ENCODE measurements at regions not wholly inside any gene's neighbourhood (a gene's known extent, or its start where the extent isn't known, plus 50 kb on each side); places are given as distances from the start of the nearest gene placed in this dataset.
"Not testable (repeated sequence)": the region's sequence is repeated elsewhere in the genome, so short reads cannot be mapped to it uniquely, and the experiment has no call there.

- TF ChIP-seq CTCF (IDR thresholded peaks at IDR 0.05; ENCODE audit: low read depth, low read length), result peak; percentile 37
- H3K4me3 ChIP-seq (replicated peaks in 1 of 2; ENCODE audit: low read depth in 2 of 2, low read length in 2 of 2), result not testable (repeated sequence)
- peak; percentile 20 to 33 for DNase-seq (ENCODE audit: low read depth in 2 of 2)
Observed at GRCh38 chr11:89616999-89617602, 93.0 kb upstream of the TRIM77 start.

GRCh38 chr11:89620721-89621120 is 89.4 kb upstream of the TRIM77 start:
- DNase-seq (ENCODE audit: low read depth in 2 of 2); H3K4me3 ChIP-seq (replicated peaks in 1 of 2; ENCODE audit: low read depth in 2 of 2, low read length in 2 of 2): not testable (repeated sequence)

GRCh38 chr11:89625171-89625570 is 84.9 kb upstream of the TRIM77 start:
- no peak for DNase-seq (ENCODE audit: low read depth in 2 of 2)
- H3K4me3 ChIP-seq (replicated peaks in 1 of 2; ENCODE audit: low read depth in 2 of 2, low read length in 2 of 2), result no peak overlapping the region
- TF ChIP-seq CTCF (IDR thresholded peaks at IDR 0.05; ENCODE audit: low read depth, low read length), result no peak

GRCh38 chr11:89626366-89626765 is 83.7 kb upstream of the TRIM77 start:
- no peak for TF ChIP-seq CTCF (IDR thresholded peaks at IDR 0.05; ENCODE audit: low read depth, low read length)
- DNase-seq (ENCODE audit: low read depth in 2 of 2), result no peak
- H3K4me3 ChIP-seq (replicated peaks in 1 of 2; ENCODE audit: low read depth in 2 of 2, low read length in 2 of 2), result no peak overlapping the region

- H3K4me3 ChIP-seq (replicated peaks in 1 of 2; ENCODE audit: low read depth in 2 of 2, low read length in 2 of 2); DNase-seq (ENCODE audit: low read depth in 2 of 2): not testable (repeated sequence)
Observed at GRCh38 chr11:89626881-89627280, 83.2 kb upstream of the TRIM77 start.

- TF ChIP-seq CTCF (IDR thresholded peaks at IDR 0.05; ENCODE audit: low read depth, low read length), result no peak
- DNase-seq (ENCODE audit: low read depth in 2 of 2), result no peak
- H3K4me3 ChIP-seq (replicated peaks in 1 of 2; ENCODE audit: low read depth in 2 of 2, low read length in 2 of 2), result no peak overlapping the region
Observed at GRCh38 chr11:89633135-89633705, 76.9 kb upstream of the TRIM77 start.

GRCh38 chr11:89640777-89641176 is 69.3 kb upstream of the TRIM77 start:
- not testable (repeated sequence) for DNase-seq (ENCODE audit: low read depth in 2 of 2); H3K4me3 ChIP-seq (replicated peaks in 1 of 2; ENCODE audit: low read depth in 2 of 2, low read length in 2 of 2)

- H3K4me3 ChIP-seq (replicated peaks in 1 of 2; ENCODE audit: low read depth in 2 of 2, low read length in 2 of 2); DNase-seq (ENCODE audit: low read depth in 2 of 2): not testable (repeated sequence)
Observed at GRCh38 chr11:89648232-89648631, 61.9 kb upstream of the TRIM77 start.

- not testable (repeated sequence) for H3K4me3 ChIP-seq (replicated peaks in 1 of 2; ENCODE audit: low read depth in 2 of 2, low read length in 2 of 2); DNase-seq (ENCODE audit: low read depth in 2 of 2)
Observed at GRCh38 chr11:89648996-89649395, 61.1 kb upstream of the TRIM77 start.

- not testable (repeated sequence) for H3K4me3 ChIP-seq (replicated peaks in 1 of 2; ENCODE audit: low read depth in 2 of 2, low read length in 2 of 2); DNase-seq (ENCODE audit: low read depth in 2 of 2)
Observed at GRCh38 chr11:89654669-89655068, 55.4 kb upstream of the TRIM77 start.

- not testable (repeated sequence) for H3K4me3 ChIP-seq (replicated peaks in 1 of 2; ENCODE audit: low read depth in 2 of 2, low read length in 2 of 2); DNase-seq (ENCODE audit: low read depth in 2 of 2)
Observed at GRCh38 chr11:89658767-89659166, 51.3 kb upstream of the TRIM77 start.

GRCh38 chr11:89659414-89659813 is 50.7 kb upstream of the TRIM77 start:
- not testable (repeated sequence) for DNase-seq (ENCODE audit: low read depth in 2 of 2); H3K4me3 ChIP-seq (replicated peaks in 1 of 2; ENCODE audit: low read depth in 2 of 2, low read length in 2 of 2)
